ENCODE measurements at regions not wholly inside any gene's neighbourhood (a gene's known extent, or its start where the extent isn't known, plus 50 kb on each side); places are given as distances from the start of the nearest gene placed in this dataset.

- no peak for TF ChIP-seq CTCF (IDR thresholded peaks at IDR 0.05; ENCODE audit: low read depth, low read length)
- ChIA-PET CTCF (no interaction called here), POLR2A (no interaction called here)
- DNase-seq (ENCODE audit: low read depth, low spot score): no peak
- no peak overlapping the region for H3K27ac ChIP-seq (ENCODE audit: low read depth, low read length)
- no peaks in the 10 kb centered on the region for H3K9me3 ChIP-seq (ENCODE audit: control insufficient read depth, insufficient read depth, low read length)
- H3K4me3 ChIP-seq (ENCODE audit: low read depth, low read length): no peak overlapping the region
- H3K27me3 ChIP-seq (ENCODE audit: control insufficient read depth, insufficient read depth, low read length): peaks cover 8% of the 10 kb centered on the region
Observed at GRCh38 chr19:33878910-33879810, 82.5 kb downstream of the KCTD15 start.

DNA sequence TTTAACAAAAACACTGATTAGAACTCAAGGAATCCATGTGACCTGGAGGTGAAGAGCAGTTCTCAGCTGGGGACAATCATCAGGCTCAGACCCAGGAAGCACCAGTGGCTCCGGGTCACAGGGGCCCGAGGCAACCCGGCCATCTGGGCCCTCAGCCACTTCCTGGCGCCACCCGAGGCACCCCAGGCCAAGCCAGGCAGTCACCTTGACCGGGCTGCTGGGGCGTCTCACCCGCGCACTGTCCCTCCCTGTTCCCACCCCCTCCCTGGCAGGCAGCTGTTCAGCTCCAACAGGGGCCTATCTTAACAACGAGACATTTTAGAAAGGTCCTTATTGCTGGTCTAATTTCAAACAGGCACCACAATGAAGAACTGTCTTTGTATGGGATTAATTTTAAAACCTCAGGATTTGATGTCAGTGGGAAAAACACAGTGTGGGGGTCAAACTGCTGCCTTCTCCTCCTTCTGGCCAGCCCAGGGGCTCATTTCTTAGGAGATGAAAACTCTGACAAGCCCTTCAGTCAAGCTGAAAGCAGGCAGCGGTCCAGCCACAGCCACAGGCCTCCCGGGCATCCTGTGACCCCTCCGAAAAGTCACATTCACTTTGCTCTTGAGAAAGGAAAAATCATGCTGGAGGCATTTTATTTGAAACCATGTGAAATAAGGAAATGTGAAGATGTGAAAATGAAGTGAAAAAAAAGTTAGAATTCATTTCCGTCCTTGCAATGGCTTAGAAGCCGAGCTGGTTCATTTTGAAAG is 83.3 kb downstream of the KCTD15 start:
- no peak for TF ChIP-seq CTCF (IDR thresholded peaks at IDR 0.05; ENCODE audit: low read depth, low read length)
- Histone ChIP-seq H3K27me3 (ENCODE audit: control insufficient read depth, insufficient read depth, low read length) (peaks cover 8% of the 10 kb centered on the region), H3K27ac (ENCODE audit: low read depth, low read length) (no peak overlapping the region), H3K4me3 (ENCODE audit: low read depth, low read length) (no peak overlapping the region), H3K9me3 (ENCODE audit: control insufficient read depth, insufficient read depth, low read length) (no peaks in the 10 kb centered on the region)
- DNase-seq (ENCODE audit: low read depth, low spot score): no peak
- POLR2A ChIA-PET: no interaction called here
- CTCF ChIA-PET: no interaction called here

- Histone ChIP-seq H3K27ac (ENCODE audit: low read depth, low read length) (no peak overlapping the region), H3K4me3 (ENCODE audit: low read depth, low read length) (0 out of 2 replicates have a peak overlapping the region, but pooled peaks have one; percentile 2), H3K9me3 (ENCODE audit: control insufficient read depth, insufficient read depth, low read length) (no peaks in the 10 kb centered on the region), H3K27me3 (ENCODE audit: control insufficient read depth, insufficient read depth, low read length) (peaks cover 6% of the 10 kb centered on the region)
- ChIA-PET CTCF (interaction anchor here (0.5 to 2.4 kb wide), 2 partner anchors 114 to 159 kb away, joined by 4 to 5 read pairs; no protein-coding TSS in a partner anchor), POLR2A (no interaction called here)
- no peak for DNase-seq (ENCODE audit: low read depth, low spot score)
- TF ChIP-seq CTCF (IDR thresholded peaks at IDR 0.05; ENCODE audit: low read depth, low read length): no peak
Observed at GRCh38 chr19:33883859-33884519, 87.3 kb downstream of the KCTD15 start.

- peaks cover 6% of the 10 kb centered on the region for H3K27me3 ChIP-seq (ENCODE audit: control insufficient read depth, insufficient read depth, low read length)
- no peaks in the 10 kb centered on the region for H3K9me3 ChIP-seq (ENCODE audit: control insufficient read depth, insufficient read depth, low read length)
- no peak overlapping the region for H3K4me3 ChIP-seq (ENCODE audit: low read depth, low read length)
- no peak overlapping the region for H3K27ac ChIP-seq (ENCODE audit: low read depth, low read length)
- CTCF ChIA-PET: no interaction called here
- no peak for DNase-seq (ENCODE audit: low read depth, low spot score)
- POLR2A ChIA-PET: no interaction called here
- no peak for TF ChIP-seq CTCF (IDR thresholded peaks at IDR 0.05; ENCODE audit: low read depth, low read length)
Observed at GRCh38 chr19:33885236-33885635, 88.6 kb downstream of the KCTD15 start.
